A549 (cell line): ENCODE measurements at regions not wholly inside any gene's neighbourhood (a gene's known extent, or its start where the extent isn't known, plus 50 kb on each side); places are given as distances from the start of the nearest gene placed in this dataset.
"Not testable (repeated sequence)": the region's sequence is repeated elsewhere in the genome, so short reads cannot be mapped to it uniquely, and the experiment has no call there.

Experiments
- CHD2 ChIP-seq: fragments of 150-350 bp; IDR thresholded peaks from 2 replicates; pipeline ENCODE4 v1.6.1; 2014; ENCODE audit warnings: low read length; ENCODE audit not compliant: partially characterized antibody
- CTCF ChIP-seq: fragments of >200 bp; sonication (Bioruptor Twin); formaldehyde crosslinking; IDR thresholded peaks from 3 replicates; pipeline ENCODE4 v1.5.1; 2016
- HMGXB4 ChIP-seq: fragments of 250-450 bp; sonication (Bioruptor Pico); IDR thresholded peaks from 2 replicates; pipeline ENCODE4 v1.5.0; 2021; ENCODE audit warnings: mild to moderate bottlenecking, moderate library complexity, borderline replicate concordance
- POLR2A ChIP-seq: IDR thresholded peaks from 2 replicates; pipeline ENCODE4 v1.6.1; 2012; ENCODE audit warnings: mild to moderate bottlenecking, low read length
- TF ChIP-seq, protein P1 (sequence below): IDR thresholded peaks from 2 replicates; pipeline ENCODE4 v1.6.1; 2012

DNA sequence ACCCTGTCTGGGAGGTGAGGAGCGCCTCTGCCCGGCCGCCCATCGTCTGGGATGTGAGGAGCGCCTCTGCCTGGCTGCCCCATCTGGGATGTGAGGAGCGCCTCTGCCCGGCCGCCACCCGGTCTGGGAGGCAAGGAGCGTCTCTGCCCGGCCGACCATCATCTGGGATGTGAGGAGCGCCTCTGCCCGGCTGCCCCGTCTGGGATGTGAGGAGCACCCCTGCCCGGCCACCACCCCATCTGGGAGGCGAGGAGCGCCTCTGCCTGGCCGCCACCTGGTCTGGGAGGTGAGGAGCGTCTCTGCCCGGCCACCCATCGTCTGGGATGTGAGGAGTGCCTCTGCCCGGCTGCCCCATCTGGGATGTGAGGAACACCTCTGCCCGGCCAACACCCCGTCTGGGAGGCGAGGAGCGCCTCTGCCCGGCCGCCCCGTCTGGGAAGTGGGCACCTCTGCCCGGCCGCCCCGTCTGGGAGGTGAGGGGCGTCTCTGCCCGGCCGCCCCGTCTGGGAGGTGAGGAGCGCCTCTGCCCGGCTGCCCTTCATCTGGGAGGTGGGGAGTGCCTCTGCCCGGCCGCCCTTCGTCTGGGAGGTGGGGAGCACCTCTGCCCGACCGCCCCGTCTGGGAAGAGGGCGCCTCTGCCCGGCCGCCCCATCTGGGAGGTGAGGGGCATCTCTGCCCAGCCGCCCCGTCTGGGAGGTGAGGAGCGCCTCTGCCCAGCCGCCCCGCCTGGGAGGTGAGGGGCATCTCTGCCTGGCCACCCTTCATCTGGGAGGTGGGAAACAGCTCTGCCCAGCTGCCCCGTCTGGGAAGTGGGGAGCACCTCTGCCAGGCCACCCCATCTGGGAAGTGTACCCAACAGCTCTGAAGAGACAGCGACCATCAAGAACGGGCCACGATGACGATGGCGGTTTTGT is 399.7 kb downstream of the CAAP1 start:
- TF ChIP-seq, protein P1, sequence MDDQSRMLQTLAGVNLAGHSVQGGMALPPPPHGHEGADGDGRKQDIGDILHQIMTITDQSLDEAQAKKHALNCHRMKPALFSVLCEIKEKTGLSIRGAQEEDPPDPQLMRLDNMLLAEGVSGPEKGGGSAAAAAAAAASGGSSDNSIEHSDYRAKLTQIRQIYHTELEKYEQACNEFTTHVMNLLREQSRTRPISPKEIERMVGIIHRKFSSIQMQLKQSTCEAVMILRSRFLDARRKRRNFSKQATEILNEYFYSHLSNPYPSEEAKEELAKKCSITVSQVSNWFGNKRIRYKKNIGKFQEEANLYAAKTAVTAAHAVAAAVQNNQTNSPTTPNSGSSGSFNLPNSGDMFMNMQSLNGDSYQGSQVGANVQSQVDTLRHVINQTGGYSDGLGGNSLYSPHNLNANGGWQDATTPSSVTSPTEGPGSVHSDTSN: not testable (repeated sequence)
- not testable (repeated sequence) for TF ChIP-seq POLR2A; CTCF; HMGXB4 (CRISPR knock-in tag); CHD2
